ENCODE measurements at regions not wholly inside any gene's neighbourhood (a gene's known extent, or its start where the extent isn't known, plus 50 kb on each side); places are given as distances from the start of the nearest gene placed in this dataset.
"Not testable (repeated sequence)": the region's sequence is repeated elsewhere in the genome, so short reads cannot be mapped to it uniquely, and the experiment has no call there.

GRCh38 chr5:84885485-84886258 lies 501.0 kb upstream of the EDIL3 start:
- no peak for TF ChIP-seq Cebpa-rat (IDR thresholded peaks at IDR 0.05)
- no peak overlapping the region for H3K4me2 ChIP-seq
- no peak overlapping the region for H3K27ac ChIP-seq
- no peak overlapping the region for H3K4me3 ChIP-seq
- H3K27me3 ChIP-seq, result no peaks in the 10 kb centered on the region
- no peaks in the 10 kb centered on the region for H3K4me1 ChIP-seq
- H3K9ac ChIP-seq, result no peak overlapping the region
- H3K9me3 ChIP-seq, result no peaks in the 10 kb centered on the region
- no peaks in the 10 kb centered on the region for H4K20me1 ChIP-seq
- H3K36me3 ChIP-seq, result no peaks in the 10 kb centered on the region

DNA sequence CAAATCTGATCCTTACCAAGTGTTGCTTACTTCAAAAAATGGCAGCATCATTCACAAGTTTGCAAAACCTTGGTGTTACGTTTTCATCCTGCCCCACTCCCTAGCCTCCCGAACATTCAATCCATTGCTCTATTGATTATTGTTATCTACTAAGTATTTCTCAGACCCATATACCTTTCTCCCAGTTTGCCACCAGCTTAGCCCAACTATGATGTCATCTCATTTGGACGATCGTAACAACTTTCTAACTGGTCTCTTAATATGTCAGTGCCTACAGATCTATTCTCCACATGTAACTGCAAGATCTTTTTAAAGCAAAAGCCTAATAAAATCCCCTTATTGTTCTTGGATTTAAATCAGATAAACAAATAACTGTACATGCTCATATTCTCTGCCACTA lies 497.1 kb upstream of the EDIL3 start:
- no peak overlapping the region for H3K27ac ChIP-seq
- no peak for TF ChIP-seq Cebpa-rat (IDR thresholded peaks at IDR 0.05)
- H3K4me1 ChIP-seq, result no peaks in the 10 kb centered on the region
- no peaks in the 10 kb centered on the region for H4K20me1 ChIP-seq
- H3K27me3 ChIP-seq, result no peaks in the 10 kb centered on the region
- no peaks in the 10 kb centered on the region for H3K9me3 ChIP-seq
- no peak overlapping the region for H3K9ac ChIP-seq
- H3K4me3 ChIP-seq, result no peak overlapping the region
- H3K36me3 ChIP-seq, result no peaks in the 10 kb centered on the region
- H3K4me2 ChIP-seq, result no peak overlapping the region

DNA sequence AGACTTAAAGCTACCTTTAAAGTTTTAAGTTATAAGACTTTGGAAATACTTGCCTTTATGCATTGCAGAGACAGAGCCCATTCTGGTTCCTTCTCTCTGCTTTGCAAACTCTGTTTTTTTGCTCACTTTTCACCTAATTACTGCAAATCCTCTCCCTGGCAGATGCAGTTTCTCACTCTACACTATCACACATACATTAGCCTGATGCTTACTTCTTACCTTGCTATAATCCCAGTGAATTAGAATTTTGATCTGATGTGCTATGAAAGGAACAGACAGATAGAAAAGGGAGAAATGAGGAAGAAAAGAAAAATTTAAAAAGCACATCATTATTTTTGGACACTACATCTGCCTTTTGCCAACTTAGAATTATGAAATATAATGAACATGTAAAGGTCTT lies 489.5 kb upstream of the EDIL3 start:
- H3K4me2 ChIP-seq, result no peak overlapping the region
- no peak overlapping the region for H3K9ac ChIP-seq
- H4K20me1 ChIP-seq, result no peaks in the 10 kb centered on the region
- no peak for TF ChIP-seq Cebpa-rat (IDR thresholded peaks at IDR 0.05)
- H3K4me3 ChIP-seq, result no peak overlapping the region
- no peak overlapping the region for H3K27ac ChIP-seq
- H3K36me3 ChIP-seq, result no peaks in the 10 kb centered on the region
- no peaks in the 10 kb centered on the region for H3K4me1 ChIP-seq
- H3K27me3 ChIP-seq, result no peaks in the 10 kb centered on the region
- H3K9me3 ChIP-seq, result no peaks in the 10 kb centered on the region

DNA sequence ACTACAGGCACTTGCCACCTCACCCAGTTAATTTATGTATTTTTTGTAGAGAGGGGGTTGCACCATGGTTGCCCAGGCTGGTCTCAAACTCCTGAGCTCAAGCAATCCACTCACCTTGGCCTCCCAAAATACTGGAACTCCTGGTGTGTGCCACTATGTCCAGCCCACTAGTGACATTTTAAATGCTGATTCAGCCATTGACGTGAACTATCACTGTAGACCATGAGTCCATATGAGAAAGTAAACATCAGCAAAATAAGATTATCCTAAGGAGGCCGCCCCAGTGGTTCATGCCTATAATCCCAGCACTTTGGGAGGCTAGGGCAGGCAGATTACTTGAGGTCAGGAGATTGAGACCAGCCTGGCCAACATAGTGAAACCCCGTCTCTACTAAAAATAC lies 488.1 kb upstream of the EDIL3 start:
- H3K36me3 ChIP-seq, result no peaks in the 10 kb centered on the region

DNA sequence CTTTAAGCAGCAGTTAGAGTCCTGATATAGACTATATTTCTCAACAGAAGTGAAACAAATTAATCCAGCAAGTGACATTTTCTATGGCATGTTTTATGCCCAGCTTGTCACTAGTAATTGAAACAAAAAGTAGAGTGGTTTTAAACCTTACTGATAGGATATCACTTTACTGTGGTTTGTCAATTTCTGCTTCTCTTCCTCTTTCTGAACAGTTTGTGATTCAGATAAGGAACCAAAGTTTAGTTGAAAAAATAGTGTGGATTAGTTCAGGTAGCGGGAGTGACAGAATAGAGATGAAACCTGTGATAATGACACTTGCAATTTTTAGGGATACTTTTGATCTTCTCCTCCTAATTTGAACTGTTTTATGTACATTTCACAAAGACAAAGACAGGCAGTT lies 485.7 kb upstream of the EDIL3 start:
- no peak overlapping the region for H3K9ac ChIP-seq
- no peaks in the 10 kb centered on the region for H3K4me1 ChIP-seq
- H3K9me3 ChIP-seq, result no peaks in the 10 kb centered on the region
- no peaks in the 10 kb centered on the region for H3K27me3 ChIP-seq
- TF ChIP-seq Cebpa-rat (IDR thresholded peaks at IDR 0.05), result no peak
- H3K4me3 ChIP-seq, result no peak overlapping the region
- no peaks in the 10 kb centered on the region for H3K36me3 ChIP-seq
- H3K27ac ChIP-seq, result no peak overlapping the region
- no peak overlapping the region for H3K4me2 ChIP-seq
- no peaks in the 10 kb centered on the region for H4K20me1 ChIP-seq

More for the DNA sequence above, 488.1 kb upstream of the EDIL3 start:
- Histone ChIP-seq H3K9ac (no peak overlapping the region), H3K27ac (no peak overlapping the region), H4K20me1 (no peaks in the 10 kb centered on the region), H3K4me2 (no peak overlapping the region), H3K4me1 (no peaks in the 10 kb centered on the region), H3K27me3 (no peaks in the 10 kb centered on the region), H3K9me3 (no peaks in the 10 kb centered on the region), H3K4me3 (no peak overlapping the region)
- no peak for TF ChIP-seq Cebpa-rat (IDR thresholded peaks at IDR 0.05)

DNA sequence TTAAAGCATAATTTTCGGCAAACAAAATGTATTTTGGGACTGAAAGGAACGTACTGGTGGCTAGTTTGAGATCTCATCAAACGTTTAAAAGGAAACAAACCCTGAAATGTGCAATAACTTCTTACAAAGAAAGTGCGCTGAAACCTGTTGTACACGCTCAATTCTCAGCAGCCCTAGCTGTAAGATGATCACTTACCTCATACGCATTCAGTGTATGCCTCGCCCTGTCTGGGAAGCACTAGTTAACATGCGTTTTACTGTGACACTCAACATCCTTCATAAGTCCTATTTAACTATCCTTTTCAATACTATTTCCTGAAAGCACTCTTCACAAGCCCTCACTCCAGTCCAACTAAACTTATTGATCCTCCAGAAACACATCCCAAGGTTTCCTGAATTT lies 485.0 kb upstream of the EDIL3 start:
- TF ChIP-seq Cebpa-rat (IDR thresholded peaks at IDR 0.05), result no peak
- no peaks in the 10 kb centered on the region for H3K4me1 ChIP-seq
- no peaks in the 10 kb centered on the region for H3K36me3 ChIP-seq
- no peak overlapping the region for H3K9ac ChIP-seq
- no peak overlapping the region for H3K4me2 ChIP-seq
- H3K4me3 ChIP-seq, result no peak overlapping the region
- no peaks in the 10 kb centered on the region for H3K27me3 ChIP-seq
- no peaks in the 10 kb centered on the region for H4K20me1 ChIP-seq
- H3K9me3 ChIP-seq, result no peaks in the 10 kb centered on the region
- no peak overlapping the region for H3K27ac ChIP-seq

- H3K9ac ChIP-seq, H3K27me3 ChIP-seq, H3K36me3 ChIP-seq, H4K20me1 ChIP-seq, H3K4me2 ChIP-seq, H3K4me3 ChIP-seq, H3K9me3 ChIP-seq, H3K27ac ChIP-seq, H3K4me1 ChIP-seq: not testable (repeated sequence)
Measured at GRCh38 chr5:84863936-84864335, 479.3 kb upstream of the EDIL3 start.

DNA sequence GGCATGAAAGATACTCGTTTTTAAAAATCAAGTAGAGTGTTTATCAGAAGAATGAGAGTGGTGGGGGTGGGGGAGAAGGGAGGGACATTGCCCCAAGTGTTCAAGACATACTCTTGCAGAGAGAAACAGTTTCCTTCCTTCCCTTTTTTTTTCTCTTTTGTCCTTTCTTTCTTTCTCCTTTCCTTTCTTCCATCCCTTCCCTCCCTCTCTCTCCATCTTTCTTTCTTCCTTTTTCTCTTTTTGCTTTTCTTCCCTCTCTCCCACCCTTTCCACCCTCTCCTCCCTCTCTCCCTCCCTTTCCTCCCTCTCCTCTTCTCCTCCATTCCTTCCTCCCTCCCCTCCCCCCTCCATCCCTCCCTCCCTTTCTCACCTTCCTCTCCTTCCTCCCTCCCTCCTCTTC lies 478.3 kb upstream of the EDIL3 start:
- no peak for TF ChIP-seq Cebpa-rat (IDR thresholded peaks at IDR 0.05)
- Histone ChIP-seq H3K27me3 (no peaks in the 10 kb centered on the region), H3K4me1 (no peaks in the 10 kb centered on the region), H3K9me3 (no peaks in the 10 kb centered on the region), H3K36me3 (no peaks in the 10 kb centered on the region), H3K27ac (no peak overlapping the region), H4K20me1 (no peaks in the 10 kb centered on the region), H3K4me2 (no peak overlapping the region), H3K4me3 (no peak overlapping the region), H3K9ac (no peak overlapping the region)

DNA sequence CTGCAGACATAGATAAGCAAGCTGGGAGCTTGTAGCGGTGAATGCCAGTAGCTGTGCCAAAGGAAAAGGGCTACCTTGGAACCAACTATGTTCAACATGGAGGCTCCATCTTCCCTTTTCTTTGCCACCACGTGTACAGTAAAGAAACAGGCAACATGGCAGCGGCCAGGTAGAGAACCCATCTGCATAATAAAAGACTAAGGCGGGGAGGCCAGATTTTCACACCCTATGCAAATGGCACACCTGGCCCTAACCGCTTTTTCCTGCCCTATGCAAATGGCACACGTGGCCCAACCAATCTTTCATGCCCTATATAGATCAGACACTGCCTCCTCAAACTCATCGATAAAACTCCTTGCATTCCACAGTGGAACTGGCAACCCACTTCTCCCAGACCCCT lies 477.5 kb upstream of the EDIL3 start:
- no peaks in the 10 kb centered on the region for H4K20me1 ChIP-seq
- H3K4me1 ChIP-seq, result no peaks in the 10 kb centered on the region
- H3K9ac ChIP-seq, result no peak overlapping the region
- H3K4me2 ChIP-seq, result no peak overlapping the region
- no peaks in the 10 kb centered on the region for H3K36me3 ChIP-seq
- H3K27me3 ChIP-seq, result no peaks in the 10 kb centered on the region
- H3K27ac ChIP-seq, result no peak overlapping the region
- H3K4me3 ChIP-seq, result no peak overlapping the region
- H3K9me3 ChIP-seq, result no peaks in the 10 kb centered on the region
- no peak for TF ChIP-seq Cebpa-rat (IDR thresholded peaks at IDR 0.05)

- H3K27me3 ChIP-seq, result no peaks in the 10 kb centered on the region
- no peaks in the 10 kb centered on the region for H4K20me1 ChIP-seq
- H3K27ac ChIP-seq, result no peak overlapping the region
- no peak overlapping the region for H3K4me2 ChIP-seq
- H3K4me1 ChIP-seq, result no peaks in the 10 kb centered on the region
- H3K36me3 ChIP-seq, result no peaks in the 10 kb centered on the region
- no peak overlapping the region for H3K9ac ChIP-seq
- no peak for TF ChIP-seq Cebpa-rat (IDR thresholded peaks at IDR 0.05)
- H3K9me3 ChIP-seq, result no peaks in the 10 kb centered on the region
- no peak overlapping the region for H3K4me3 ChIP-seq
Measured at GRCh38 chr5:84861306-84861705, 476.6 kb upstream of the EDIL3 start.

GRCh38 chr5:84859056-84859455 lies 474.4 kb upstream of the EDIL3 start:
- H4K20me1 ChIP-seq, result no peaks in the 10 kb centered on the region
- no peaks in the 10 kb centered on the region for H3K9me3 ChIP-seq
- H3K27me3 ChIP-seq, result no peaks in the 10 kb centered on the region
- no peak for TF ChIP-seq Cebpa-rat (IDR thresholded peaks at IDR 0.05)
- no peaks in the 10 kb centered on the region for H3K4me1 ChIP-seq
- no peak overlapping the region for H3K27ac ChIP-seq
- no peaks in the 10 kb centered on the region for H3K36me3 ChIP-seq
- no peak overlapping the region for H3K9ac ChIP-seq
- H3K4me2 ChIP-seq, result no peak overlapping the region
- H3K4me3 ChIP-seq, result no peak overlapping the region

Data from BLaER1 (cell line).